ENCODE measurements at regions not wholly inside any gene's neighbourhood (a gene's known extent, or its start where the extent isn't known, plus 50 kb on each side); places are given as distances from the start of the nearest gene placed in this dataset.

- DNase-seq (ENCODE audit: low spot score) = no peak
- TF ChIP-seq CTCF (IDR thresholded peaks at IDR 0.05; ENCODE audit: extremely low read depth, missing control alignments) = no peak
These were observed 57.5 kb upstream of the C14orf180 start for GRCh38 chr14:104521816-104522745.

- no peak for TF ChIP-seq CTCF (IDR thresholded peaks at IDR 0.05; ENCODE audit: extremely low read depth, missing control alignments)
- no peak for DNase-seq (ENCODE audit: low spot score)
These were observed 56.5 kb upstream of the C14orf180 start for GRCh38 chr14:104522926-104523545.

- TF ChIP-seq CTCF (IDR thresholded peaks at IDR 0.05; ENCODE audit: extremely low read depth, missing control alignments) = no peak
- no peak for DNase-seq (ENCODE audit: low spot score)
These were observed 56.0 kb upstream of the C14orf180 start for GRCh38 chr14:104523546-104523935.

- no peak for DNase-seq (ENCODE audit: low spot score)
- TF ChIP-seq CTCF (IDR thresholded peaks at IDR 0.05; ENCODE audit: extremely low read depth, missing control alignments) = no peak
These were observed 54.8 kb upstream of the C14orf180 start for GRCh38 chr14:104524726-104525125.

DNA sequence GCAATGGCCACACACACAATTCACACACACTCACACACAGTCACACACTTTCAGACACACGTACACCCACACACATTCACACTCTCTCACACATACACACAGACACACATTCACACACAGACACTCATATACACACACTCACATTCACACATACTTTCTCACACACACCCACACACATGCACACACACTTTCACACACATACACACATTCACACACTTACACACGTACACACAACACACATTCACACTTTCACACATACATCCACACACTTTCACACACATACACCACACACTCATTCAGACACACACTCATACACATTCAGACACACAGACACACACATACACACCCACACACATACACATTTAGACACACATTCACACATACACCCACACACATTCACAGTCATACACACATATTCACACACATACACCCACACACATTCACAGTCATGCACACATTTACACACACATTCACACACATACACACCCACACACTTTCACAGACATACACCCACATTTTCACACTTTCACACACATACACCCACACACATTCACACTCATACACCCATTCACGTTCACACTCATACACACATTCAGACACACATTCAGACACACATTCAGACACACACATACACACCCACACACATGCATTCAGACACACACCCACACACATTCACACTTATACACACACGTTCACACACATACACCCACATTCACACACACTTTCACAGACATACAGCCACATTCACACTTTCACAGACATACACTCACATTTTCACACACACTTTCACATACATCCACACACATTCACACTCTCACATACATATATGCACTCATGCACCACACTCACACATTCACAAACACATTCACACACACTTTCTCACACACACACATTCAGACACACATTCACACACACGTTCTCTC is 52.6 kb upstream of the C14orf180 start:
- no peak for TF ChIP-seq CTCF (IDR thresholded peaks at IDR 0.05; ENCODE audit: extremely low read depth, missing control alignments)
- no peak for DNase-seq (ENCODE audit: low spot score)

- DNase-seq (ENCODE audit: low spot score) = no peak
- no peak for TF ChIP-seq CTCF (IDR thresholded peaks at IDR 0.05; ENCODE audit: extremely low read depth, missing control alignments)
These were observed 51.6 kb upstream of the C14orf180 start for GRCh38 chr14:104527857-104528459.

Measured in GM20000 (cell line).